Activated B cell treated with CpG ODN at 0.5 μM for 24 hours (primary cell): ENCODE measurements at regions not wholly inside any gene's neighbourhood (a gene's known extent, or its start where the extent isn't known, plus 50 kb on each side); places are given as distances from the start of the nearest gene placed in this dataset.
A peak's percentile ranks its signal among the peaks of the same experiment; 100 is the strongest.

Source experiments
- ATAC-seq: fragments of 200-7000 bp; cut with Tn5 transposase; one replicate; pipeline ENCODE4 v1.10.0; 2021; ENCODE audit warnings: low read depth, mild to moderate bottlenecking, moderate library complexity
- CTCF ChIA-PET: fragments of 350-600 bp; sonication (Branson Sonifier 250); formaldehyde crosslinking; loops from one replicate; lab custom pipeline; 2021; ENCODE audit warnings: antibody characterized with exemption; lab: Charles Lee
- POLR2A ChIA-PET: fragments of 350-600 bp; sonication (Branson Sonifier 250); formaldehyde crosslinking; loops from one replicate; lab custom pipeline; 2021; ENCODE audit warnings: antibody characterized with exemption; lab: Charles Lee
- DNase-seq: peaks from one replicate; pipeline ENCODE4 v3.0.0; 2022
- H3K27ac Mint-ChIP-seq: one replicate; pipeline ENCODE4 v1.8.0; 2020; ENCODE audit warnings: mixed read lengths
- H3K27me3 Mint-ChIP-seq: one replicate; pipeline ENCODE4 v1.8.0; 2021; ENCODE audit warnings: mixed read lengths
- H3K36me3 Mint-ChIP-seq: one replicate; pipeline ENCODE4 v1.8.0; 2021; ENCODE audit warnings: low read depth, mixed read lengths
- H3K4me1 Mint-ChIP-seq: one replicate; pipeline ENCODE4 v1.8.0; 2021; ENCODE audit warnings: mixed read lengths
- H3K4me3 Mint-ChIP-seq: one replicate; pipeline ENCODE4 v1.8.0; 2020; ENCODE audit warnings: mild to moderate bottlenecking, mixed read lengths
- H3K9me3 Mint-ChIP-seq: one replicate; pipeline ENCODE4 v1.8.0; 2020; ENCODE audit warnings: mixed read lengths
- CTCF ChIP-seq: fragments of 200-600 bp; IDR thresholded peaks from one replicate; pipeline ENCODE4 v1.8.0; 2022; ENCODE audit warnings: antibody characterized with exemption, mild to moderate bottlenecking
- intact Hi-C: fragments of 100-400 bp; cut with micrococcal nuclease; formaldehyde crosslinking; loops from one replicate; pipeline ENCODE4 v1.15.1; 2024

GRCh38 chr2:43104106-43104505 lies 122.3 kb downstream of the ZFP36L2 start:
- intact Hi-C loops, result no loop called here
- Mint-ChIP-seq H3K27ac (peak overlapping the region; percentile 73), H3K36me3 (no peaks in the 10 kb centered on the region), H3K4me1 (peaks cover 51% of the 10 kb centered on the region), H3K4me3 (no peak overlapping the region), H3K9me3 (peaks cover 2% of the 10 kb centered on the region), H3K27me3 (no peaks in the 10 kb centered on the region)
- DNase-seq (no peak), ATAC-seq (no peak)
- no peak for TF ChIP-seq CTCF
- ChIA-PET POLR2A (no interaction called here), CTCF (interaction anchor here (1.0 kb wide), 1 partner anchor 125 kb away, joined by 3 read pairs; no protein-coding TSS in a partner anchor)

- H3K27ac Mint-ChIP-seq, result no peak overlapping the region
- intact Hi-C loops, result no loop called here
Measured at GRCh38 chr2:43103093-43103404, 123.4 kb downstream of the ZFP36L2 start.

GRCh38 chr2:43102366-43103092 lies 123.9 kb downstream of the ZFP36L2 start:
- Mint-ChIP-seq H3K36me3 (no peaks in the 10 kb centered on the region), H3K27ac (no peak overlapping the region), H3K27me3 (no peaks in the 10 kb centered on the region), H3K9me3 (peaks cover 2% of the 10 kb centered on the region), H3K4me1 (peaks cover 39% of the 10 kb centered on the region), H3K4me3 (no peak overlapping the region)
- intact Hi-C loops, result no loop called here
- no peak for ATAC-seq
- no peak for TF ChIP-seq CTCF
- ChIA-PET CTCF (interaction anchor here (1.0 to 1.2 kb wide), 2 partner anchors 24 to 126 kb away, joined by 4 to 5 read pairs; no protein-coding TSS in a partner anchor), POLR2A (no interaction called here)
- no peak for DNase-seq

More at GRCh38 chr2:43103093-43103404, 123.4 kb downstream of the ZFP36L2 start:
- ChIA-PET POLR2A (no interaction called here), CTCF (interaction anchor here (1.0 to 1.2 kb wide), 2 partner anchors 24 to 126 kb away, joined by 4 to 5 read pairs; no protein-coding TSS in a partner anchor)
- Mint-ChIP-seq H3K4me3 (no peak overlapping the region), H3K36me3 (no peaks in the 10 kb centered on the region), H3K9me3 (peaks cover 2% of the 10 kb centered on the region), H3K4me1 (peaks cover 40% of the 10 kb centered on the region), H3K27me3 (no peaks in the 10 kb centered on the region)
- ATAC-seq (no peak), DNase-seq (no peak)
- no peak for TF ChIP-seq CTCF

GRCh38 chr2:43101751-43102150 lies 124.7 kb downstream of the ZFP36L2 start:
- peaks cover 2% of the 10 kb centered on the region for H3K9me3 Mint-ChIP-seq

More at GRCh38 chr2:43101751-43102150, 124.7 kb downstream of the ZFP36L2 start:
- no peak overlapping the region for H3K27ac Mint-ChIP-seq
- ChIA-PET POLR2A (no interaction called here), CTCF (interaction anchor here (1.2 kb wide), 1 partner anchor 127 kb away, joined by 5 read pairs; no protein-coding TSS in a partner anchor)
- TF ChIP-seq CTCF, result no peak
- H3K27me3 Mint-ChIP-seq, result no peaks in the 10 kb centered on the region
- H3K36me3 Mint-ChIP-seq, result no peaks in the 10 kb centered on the region
- no peak for DNase-seq
- no peak for ATAC-seq
- H3K4me3 Mint-ChIP-seq, result no peak overlapping the region
- intact Hi-C loops, result no loop called here
- peaks cover 33% of the 10 kb centered on the region for H3K4me1 Mint-ChIP-seq
